Endodermal cell (in vitro differentiated cells): ENCODE measurements at regions not wholly inside any gene's neighbourhood (a gene's known extent, or its start where the extent isn't known, plus 50 kb on each side); places are given as distances from the start of the nearest gene placed in this dataset.

Experiments used
- DNase-seq: peaks from one replicate; pipeline ENCODE4 v3.0.0-alpha.2; 2017
- H3K27ac ChIP-seq: 2 replicates; pipeline ENCODE4 v1.5.1; 2013; ENCODE audit warnings: mild to moderate bottlenecking, low read depth, low read length, moderate library complexity
- H3K27me3 ChIP-seq: 2 replicates; pipeline ENCODE4 v1.6.1; 2013; ENCODE audit warnings: mild to moderate bottlenecking, low read length, moderate library complexity; ENCODE audit not compliant: insufficient read depth, control insufficient read depth, poor library complexity, severe bottlenecking
- H3K36me3 ChIP-seq: 2 replicates; pipeline ENCODE4 v1.7.0; 2013; ENCODE audit warnings: mild to moderate bottlenecking, low read length, moderate library complexity; ENCODE audit not compliant: control insufficient read depth, insufficient read depth
- H3K4me1 ChIP-seq: one replicate; pipeline ENCODE4 v1.7.0; 2013; ENCODE audit warnings: low read length; ENCODE audit not compliant: control insufficient read depth, insufficient read depth
- H3K4me3 ChIP-seq: 2 replicates; pipeline ENCODE4 v1.5.1; 2013; ENCODE audit warnings: mild to moderate bottlenecking, low read length, moderate library complexity
- H3K9ac ChIP-seq: 2 replicates; pipeline ENCODE4 v1.6.1; 2013; ENCODE audit warnings: mild to moderate bottlenecking, low read length, moderate library complexity; ENCODE audit not compliant: poor library complexity, severe bottlenecking; ENCODE audit errors: extremely low read depth
- H3K9me3 ChIP-seq: 2 replicates; pipeline ENCODE4 v1.6.1; 2013; ENCODE audit warnings: mild to moderate bottlenecking, low read length, moderate library complexity; ENCODE audit not compliant: control insufficient read depth
- H3K27ac Mint-ChIP-seq: 2 replicates; pipeline ENCODE4 v1.8.0; 2020; ENCODE audit warnings: mixed read lengths
- H3K27me3 Mint-ChIP-seq: 2 replicates; pipeline ENCODE4 v1.8.0; 2021; ENCODE audit warnings: mild to moderate bottlenecking, mixed read lengths; ENCODE audit not compliant: insufficient read depth
- H3K36me3 Mint-ChIP-seq: 2 replicates; pipeline ENCODE4 v1.8.0; 2020; ENCODE audit warnings: low read depth, mixed read lengths
- H3K4me1 Mint-ChIP-seq: 2 replicates; pipeline ENCODE4 v1.8.0; 2020; ENCODE audit warnings: mixed read lengths
- H3K4me3 Mint-ChIP-seq: 2 replicates; pipeline ENCODE4 v1.8.0; 2020; ENCODE audit warnings: mild to moderate bottlenecking, moderate library complexity, mixed read lengths
- H3K9me3 Mint-ChIP-seq: 2 replicates; pipeline ENCODE4 v1.8.0; 2020; ENCODE audit warnings: mild to moderate bottlenecking, mixed read lengths
- WGBS, 2 experiments: methylation state at CpG; one replicate each; pipeline versions ENCODE4 v1.1.5 to v1.1.7; 2013; ENCODE audit warnings: missing lambda C conversion rate in 2 of 2, mixed read lengths in 1 of 2; ENCODE audit not compliant: insufficient coverage in 1 of 2, insufficient read length in 1 of 2; 5-methylcytosine and 5-hydroxymethylcytosine counted together
- TF ChIP-seq, protein P1 (sequence below): fragments of 200-600 bp; sonication (generic); conservative IDR thresholded peaks from 2 replicates; pipeline ENCODE4 v1.5.0; 2021; ENCODE audit warnings: antibody characterized with exemption, mild to moderate bottlenecking

DNA sequence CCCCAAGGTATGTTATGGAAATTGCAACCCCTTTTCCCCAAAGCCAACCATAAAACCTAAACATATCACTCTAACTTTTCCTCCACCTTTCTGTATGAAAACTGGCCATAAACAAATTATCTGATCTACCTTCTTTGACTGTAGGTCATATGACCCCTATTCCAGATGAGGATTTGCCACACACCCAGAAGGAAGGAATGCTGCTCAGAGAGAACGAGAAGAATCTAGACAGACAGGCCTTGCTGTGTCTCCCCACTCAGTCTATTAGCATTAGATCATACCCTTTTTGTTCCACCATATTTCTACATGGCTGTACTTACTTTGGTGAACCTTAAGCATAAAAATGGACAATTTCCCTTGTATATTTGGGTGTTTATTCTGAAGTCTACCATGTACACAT is 113.0 kb upstream of the PHYHIPL start:
- Histone ChIP-seq H3K9ac (no peak overlapping the region), H3K9me3 (no peaks in the 10 kb centered on the region), H3K36me3 (no peaks in the 10 kb centered on the region), H3K27ac (no peak overlapping the region), H3K4me3 (no peak overlapping the region), H3K27me3 (no peaks in the 10 kb centered on the region), H3K4me1 (peaks cover 2% of the 10 kb centered on the region)
- Mint-ChIP-seq H3K36me3 (no peaks in the 10 kb centered on the region), H3K4me3 (no peak overlapping the region), H3K4me1 (peaks cover 10% of the 10 kb centered on the region), H3K27me3 (no peaks in the 10 kb centered on the region), H3K27ac (no peak overlapping the region), H3K9me3 (peaks cover 2% of the 10 kb centered on the region)
- no peak for DNase-seq
- WGBS, 2 experiments: 95% methylated on average over 1 of the region's 1 CpG; no CpG with 5 or more reads in 1 of the 2 experiments
- TF ChIP-seq, protein P1, sequence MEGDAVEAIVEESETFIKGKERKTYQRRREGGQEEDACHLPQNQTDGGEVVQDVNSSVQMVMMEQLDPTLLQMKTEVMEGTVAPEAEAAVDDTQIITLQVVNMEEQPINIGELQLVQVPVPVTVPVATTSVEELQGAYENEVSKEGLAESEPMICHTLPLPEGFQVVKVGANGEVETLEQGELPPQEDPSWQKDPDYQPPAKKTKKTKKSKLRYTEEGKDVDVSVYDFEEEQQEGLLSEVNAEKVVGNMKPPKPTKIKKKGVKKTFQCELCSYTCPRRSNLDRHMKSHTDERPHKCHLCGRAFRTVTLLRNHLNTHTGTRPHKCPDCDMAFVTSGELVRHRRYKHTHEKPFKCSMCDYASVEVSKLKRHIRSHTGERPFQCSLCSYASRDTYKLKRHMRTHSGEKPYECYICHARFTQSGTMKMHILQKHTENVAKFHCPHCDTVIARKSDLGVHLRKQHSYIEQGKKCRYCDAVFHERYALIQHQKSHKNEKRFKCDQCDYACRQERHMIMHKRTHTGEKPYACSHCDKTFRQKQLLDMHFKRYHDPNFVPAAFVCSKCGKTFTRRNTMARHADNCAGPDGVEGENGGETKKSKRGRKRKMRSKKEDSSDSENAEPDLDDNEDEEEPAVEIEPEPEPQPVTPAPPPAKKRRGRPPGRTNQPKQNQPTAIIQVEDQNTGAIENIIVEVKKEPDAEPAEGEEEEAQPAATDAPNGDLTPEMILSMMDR: no peak

DNA sequence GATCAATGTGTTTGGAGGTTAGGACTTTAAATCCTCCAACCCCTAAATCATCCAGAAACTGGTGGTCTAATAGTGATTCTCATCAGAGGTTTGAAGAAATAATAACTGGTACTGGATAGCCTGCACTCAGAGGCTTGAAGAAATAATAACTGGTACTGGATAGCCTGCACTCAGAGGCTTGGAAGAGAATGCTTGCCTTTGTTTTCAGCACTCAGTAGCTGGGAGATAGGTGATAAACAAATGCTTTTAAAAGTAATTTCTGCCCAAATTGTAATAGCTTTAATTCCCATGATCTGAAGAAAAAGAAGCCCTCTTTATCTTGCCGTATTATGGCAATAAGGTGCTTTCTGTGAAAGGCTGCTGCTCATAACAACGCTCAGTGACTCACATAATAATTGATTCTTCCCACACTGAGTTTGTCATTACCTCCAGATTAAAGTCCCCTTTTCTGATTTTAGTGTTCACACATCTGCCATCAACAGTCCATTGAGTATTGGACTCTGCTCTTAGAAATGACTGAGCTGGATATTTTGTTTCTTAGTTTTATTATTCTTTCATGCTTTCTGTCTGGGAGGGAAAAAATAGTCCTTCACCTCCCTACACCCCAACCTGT is 112.3 kb upstream of the PHYHIPL start:
- Mint-ChIP-seq H3K4me3 (no peak overlapping the region), H3K27me3 (no peaks in the 10 kb centered on the region), H3K4me1 (peaks cover 10% of the 10 kb centered on the region), H3K27ac (no peak overlapping the region), H3K36me3 (no peaks in the 10 kb centered on the region), H3K9me3 (peaks cover 2% of the 10 kb centered on the region)
- Histone ChIP-seq H3K27ac (no peak overlapping the region), H3K9ac (no peak overlapping the region), H3K4me3 (no peak overlapping the region), H3K27me3 (no peaks in the 10 kb centered on the region), H3K4me1 (no peaks in the 10 kb centered on the region), H3K9me3 (no peaks in the 10 kb centered on the region), H3K36me3 (no peaks in the 10 kb centered on the region)
- no peak for DNase-seq
- TF ChIP-seq, protein P1: no peak
- WGBS, 2 experiments: 87 to 95% methylated on average over 2 of the region's 2 CpGs

DNA sequence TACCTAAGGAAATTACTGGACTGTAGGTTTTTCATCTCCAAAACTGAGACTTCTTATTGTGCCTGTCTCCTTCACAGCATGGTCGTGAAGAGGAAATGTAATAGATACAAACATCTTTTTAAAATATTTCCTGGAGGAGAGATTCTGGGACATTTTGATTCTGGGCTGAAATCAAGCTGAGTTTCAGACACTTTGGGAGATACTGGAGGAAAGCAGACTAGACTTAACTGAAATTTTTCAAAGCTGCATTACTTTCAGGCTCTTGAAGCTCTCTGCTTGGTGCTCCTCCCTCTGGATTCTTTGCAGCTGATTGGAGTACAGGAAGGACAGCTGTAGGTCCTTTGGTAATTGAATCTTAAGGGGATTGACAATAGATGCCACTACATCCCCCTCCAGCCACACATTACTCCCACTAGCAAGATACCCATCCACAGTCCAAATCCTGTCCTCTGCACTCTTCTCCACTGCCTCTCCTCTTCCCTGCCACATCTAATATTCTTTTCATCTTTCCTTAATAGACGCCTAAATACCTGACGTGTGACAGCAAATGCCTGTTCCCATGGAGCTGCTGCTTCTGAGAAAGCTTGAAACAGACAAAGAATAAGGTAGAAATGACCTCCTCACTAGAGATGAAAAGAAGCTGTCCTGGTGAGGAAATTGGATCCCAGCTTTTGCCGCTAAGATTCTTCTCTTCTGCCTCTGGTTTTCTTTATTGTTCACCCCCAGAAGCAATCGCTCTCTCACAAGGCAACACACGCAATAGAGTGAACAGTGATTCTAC is 111.5 kb upstream of the PHYHIPL start:
- Histone ChIP-seq H3K4me1 (no peaks in the 10 kb centered on the region), H3K9ac (no peak overlapping the region), H3K4me3 (no peak overlapping the region), H3K36me3 (no peaks in the 10 kb centered on the region), H3K27me3 (no peaks in the 10 kb centered on the region), H3K9me3 (no peaks in the 10 kb centered on the region), H3K27ac (no peak overlapping the region)
- TF ChIP-seq, protein P1: no peak
- Mint-ChIP-seq H3K27ac (no peak overlapping the region), H3K4me1 (peaks cover 8% of the 10 kb centered on the region), H3K36me3 (no peaks in the 10 kb centered on the region), H3K9me3 (peaks cover 2% of the 10 kb centered on the region), H3K4me3 (no peak overlapping the region), H3K27me3 (no peaks in the 10 kb centered on the region)
- 67 to 93% methylated on average over 2 to 6 of the region's 6 CpGs for WGBS, 2 experiments
- no peak for DNase-seq
